Activated T-cell treated with anti-CD3 and anti-CD28 coated beads, Interleukin-2, amount 50 U/mL, for 4 hours (primary cell): ENCODE measurements at regions not wholly inside any gene's neighbourhood (a gene's known extent, or its start where the extent isn't known, plus 50 kb on each side); places are given as distances from the start of the nearest gene placed in this dataset.

ENCODE experiments used
- ATAC-seq, 2 donors: fragments of 200-7000 bp; cut with Tn5 transposase; one replicate each; pipeline ENCODE4 v1.10.0; 2021
- DNase-seq: peaks from one replicate; pipeline ENCODE4 v3.0.0-alpha.2; 2020
- H3K27me3 Mint-ChIP-seq: one replicate; pipeline ENCODE4 v1.8.0; 2021; ENCODE audit warnings: low read depth, mixed read lengths
- H3K36me3 Mint-ChIP-seq: one replicate; pipeline ENCODE4 v1.8.0; 2022; ENCODE audit warnings: mixed read lengths; ENCODE audit not compliant: insufficient read depth
- H3K4me1 Mint-ChIP-seq: one replicate; pipeline ENCODE4 v1.8.0; 2021; ENCODE audit warnings: low read depth, mixed read lengths
- H3K4me3 Mint-ChIP-seq: one replicate; pipeline ENCODE4 v1.8.0; 2021; ENCODE audit warnings: mild to moderate bottlenecking, moderate library complexity, mixed read lengths
- H3K9me3 Mint-ChIP-seq: one replicate; pipeline ENCODE4 v1.8.0; 2021; ENCODE audit warnings: mixed read lengths

GRCh38 chr11:133787379-133788141, 57.8 kb downstream of the SPATA19 start:
- Mint-ChIP-seq H3K9me3 (peaks cover 3% of the 10 kb centered on the region), H3K27me3 (peaks cover 32% of the 10 kb centered on the region), H3K4me3 (no peak overlapping the region), H3K4me1 (peaks cover 4% of the 10 kb centered on the region), H3K36me3 (no peaks in the 10 kb centered on the region)
- DNase-seq (no peak), ATAC-seq (peak in 1 of 2 donors; percentile 10)

GRCh38 chr11:133785795-133786340, 59.4 kb downstream of the SPATA19 start:
- no peak for ATAC-seq
- Mint-ChIP-seq H3K4me3 (no peak overlapping the region), H3K9me3 (no peaks in the 10 kb centered on the region), H3K36me3 (no peaks in the 10 kb centered on the region), H3K4me1 (peaks cover 4% of the 10 kb centered on the region), H3K27me3 (peaks cover 28% of the 10 kb centered on the region)
- DNase-seq: no peak

- ATAC-seq (no peak), DNase-seq (no peak)
- Mint-ChIP-seq H3K4me3 (no peak overlapping the region), H3K36me3 (no peaks in the 10 kb centered on the region), H3K27me3 (peaks cover 23% of the 10 kb centered on the region), H3K9me3 (no peaks in the 10 kb centered on the region), H3K4me1 (peaks cover 4% of the 10 kb centered on the region)
These were observed 61.0 kb downstream of the SPATA19 start for GRCh38 chr11:133784359-133784758.

- H3K27me3 Mint-ChIP-seq: peaks cover 16% of the 10 kb centered on the region
- no peak overlapping the region for H3K4me3 Mint-ChIP-seq
- peaks cover 6% of the 10 kb centered on the region for H3K9me3 Mint-ChIP-seq
These were observed 63.1 kb downstream of the SPATA19 start for GRCh38 chr11:133782116-133782725.

GRCh38 chr11:133778161-133778560, 67.2 kb downstream of the SPATA19 start:
- no peak for DNase-seq
- H3K27me3 Mint-ChIP-seq: peaks cover 7% of the 10 kb centered on the region
- peaks cover 21% of the 10 kb centered on the region for H3K9me3 Mint-ChIP-seq
- no peaks in the 10 kb centered on the region for H3K4me1 Mint-ChIP-seq
- H3K36me3 Mint-ChIP-seq: no peaks in the 10 kb centered on the region
- no peak for ATAC-seq
- no peak overlapping the region for H3K4me3 Mint-ChIP-seq

More at GRCh38 chr11:133782116-133782725, 63.1 kb downstream of the SPATA19 start:
- Mint-ChIP-seq H3K4me1 (peaks cover under 1% of the 10 kb centered on the region), H3K36me3 (no peaks in the 10 kb centered on the region)
- no peak for DNase-seq
- no peak for ATAC-seq

GRCh38 chr11:133776671-133777367, 68.5 kb downstream of the SPATA19 start:
- DNase-seq (no peak), ATAC-seq (no peak)
- no peaks in the 10 kb centered on the region for H3K36me3 Mint-ChIP-seq
- peaks cover 21% of the 10 kb centered on the region for H3K9me3 Mint-ChIP-seq
- H3K27me3 Mint-ChIP-seq: peaks cover 7% of the 10 kb centered on the region
- no peaks in the 10 kb centered on the region for H3K4me1 Mint-ChIP-seq
- no peak overlapping the region for H3K4me3 Mint-ChIP-seq

- ATAC-seq: no peak
- peaks cover 16% of the 10 kb centered on the region for H3K9me3 Mint-ChIP-seq
- peaks cover 7% of the 10 kb centered on the region for H3K27me3 Mint-ChIP-seq
- DNase-seq: no peak
- no peaks in the 10 kb centered on the region for H3K4me1 Mint-ChIP-seq
- H3K4me3 Mint-ChIP-seq: no peak overlapping the region
- H3K36me3 Mint-ChIP-seq: no peaks in the 10 kb centered on the region
These were observed 82.8 kb downstream of the SPATA19 start for GRCh38 chr11:133762538-133762937.

GRCh38 chr11:133753150-133753549, 92.2 kb downstream of the SPATA19 start:
- Mint-ChIP-seq H3K36me3 (no peaks in the 10 kb centered on the region), H3K4me1 (no peaks in the 10 kb centered on the region), H3K4me3 (no peak overlapping the region), H3K9me3 (peaks cover 1% of the 10 kb centered on the region), H3K27me3 (peaks cover 2% of the 10 kb centered on the region)
- DNase-seq: no peak
- ATAC-seq: no peak

GRCh38 chr11:133749841-133750240, 95.5 kb downstream of the SPATA19 start:
- Mint-ChIP-seq H3K36me3 (no peaks in the 10 kb centered on the region), H3K9me3 (no peaks in the 10 kb centered on the region), H3K4me1 (no peaks in the 10 kb centered on the region), H3K4me3 (no peak overlapping the region), H3K27me3 (peaks cover 4% of the 10 kb centered on the region)
- ATAC-seq: no peak
- DNase-seq: no peak

GRCh38 chr11:133747409-133747808, 97.9 kb downstream of the SPATA19 start:
- Mint-ChIP-seq H3K4me1 (no peaks in the 10 kb centered on the region), H3K36me3 (no peaks in the 10 kb centered on the region), H3K4me3 (no peak overlapping the region), H3K27me3 (peaks cover 4% of the 10 kb centered on the region), H3K9me3 (no peaks in the 10 kb centered on the region)
- ATAC-seq: no peak
- DNase-seq: no peak

- Mint-ChIP-seq H3K9me3 (no peaks in the 10 kb centered on the region), H3K36me3 (no peaks in the 10 kb centered on the region), H3K4me1 (no peaks in the 10 kb centered on the region), H3K27me3 (peaks cover 4% of the 10 kb centered on the region), H3K4me3 (no peak overlapping the region)
- no peak for DNase-seq
- no peak for ATAC-seq
These were observed 98.5 kb downstream of the SPATA19 start for GRCh38 chr11:133746663-133747306.

GRCh38 chr11:133745791-133746190, 99.5 kb downstream of the SPATA19 start:
- H3K9me3 Mint-ChIP-seq: no peaks in the 10 kb centered on the region
- ATAC-seq (no peak), DNase-seq (no peak)
- peaks cover 4% of the 10 kb centered on the region for H3K27me3 Mint-ChIP-seq
- no peak overlapping the region for H3K4me3 Mint-ChIP-seq
- H3K36me3 Mint-ChIP-seq: no peaks in the 10 kb centered on the region
- H3K4me1 Mint-ChIP-seq: no peaks in the 10 kb centered on the region

GRCh38 chr11:133742353-133742752, 103.0 kb downstream of the SPATA19 start:
- H3K9me3 Mint-ChIP-seq: no peaks in the 10 kb centered on the region
- no peak overlapping the region for H3K4me3 Mint-ChIP-seq
- H3K27me3 Mint-ChIP-seq: no peaks in the 10 kb centered on the region
- no peaks in the 10 kb centered on the region for H3K36me3 Mint-ChIP-seq
- no peaks in the 10 kb centered on the region for H3K4me1 Mint-ChIP-seq
- DNase-seq: no peak
- ATAC-seq: no peak

- no peaks in the 10 kb centered on the region for H3K4me1 Mint-ChIP-seq
- ATAC-seq: no peak
- H3K9me3 Mint-ChIP-seq: no peaks in the 10 kb centered on the region
- H3K36me3 Mint-ChIP-seq: no peaks in the 10 kb centered on the region
- H3K4me3 Mint-ChIP-seq: no peak overlapping the region
- H3K27me3 Mint-ChIP-seq: no peaks in the 10 kb centered on the region
- DNase-seq: no peak
These were observed 104.3 kb downstream of the SPATA19 start for GRCh38 chr11:133740963-133741362.
